OCI-LY3 (cell line): ENCODE measurements at regions not wholly inside any gene's neighbourhood (a gene's known extent, or its start where the extent isn't known, plus 50 kb on each side); places are given as distances from the start of the nearest gene placed in this dataset.

ENCODE experiments used
- CTCF ChIP-seq: fragments of 200-600, 300-600 bp; sonication (generic); IDR thresholded peaks from 2 replicates; pipeline ENCODE4 v1.5.1; 2014; ENCODE audit warnings: antibody characterized with exemption, low read length, low read depth
- EZH2phosphoT487 ChIP-seq: fragments of 200-600 bp; shearing (Covaris generic); IDR thresholded peaks from 2 replicates; pipeline ENCODE4 v1.6.1; 2018; ENCODE audit warnings: antibody characterized with exemption, mixed run types, low read depth

GRCh38 chr2:30078521-30078920, 68.3 kb upstream of the YPEL5 start:
- TF ChIP-seq CTCF (no peak), EZH2phosphoT487 (no peak)
